Prostate gland (tissue), 2 donors: ENCODE measurements at regions not wholly inside any gene's neighbourhood (a gene's known extent, or its start where the extent isn't known, plus 50 kb on each side); places are given as distances from the start of the nearest gene placed in this dataset.

Experiments
- CTCF ChIP-seq, 4 experiments: fragments of 200-600 bp in 2 of 4; fragments of 450-650 bp in 2 of 4; sonication (generic) in 2 of 4; IDR thresholded peaks; 1 replicate in 3 of 4; 2 replicates in 1 of 4; pipeline ENCODE4 v1.5.1; 2016 to 2019; ENCODE audit warnings: antibody characterized with exemption in 4 of 4, mild to moderate bottlenecking in 2 of 4, moderate library complexity in 2 of 4
- POLR2A ChIP-seq: fragments of 450-650 bp; IDR thresholded peaks from one replicate; pipeline ENCODE4 v1.6.1; 2016; ENCODE audit warnings: antibody characterized with exemption, mild to moderate bottlenecking

GRCh38 chr1:43061757-43062156 lies 103.1 kb upstream of the SLC2A1 start:
- no peak for TF ChIP-seq CTCF (IDR thresholded peaks at IDR 0.05)
- no peak for TF ChIP-seq POLR2A
